Keratinocyte (primary cell): ENCODE measurements at regions not wholly inside any gene's neighbourhood (a gene's known extent, or its start where the extent isn't known, plus 50 kb on each side); places are given as distances from the start of the nearest gene placed in this dataset.

ENCODE experiments used
- DNase-seq: peaks from one replicate; pipeline ENCODE4 v3.0.0-alpha.2; 2011; ENCODE audit warnings: low read depth, missing footprints, low spot score
- FAIRE-seq: peaks from 2 replicates; lab custom pipeline; 2011; peaks lifted over from hg19 to GRCh38; lab: Jason Lieb, UNC
- H2AFZ ChIP-seq: 2 replicates; pipeline ENCODE4 v1.6.0; 2012; ENCODE audit warnings: low read length, control low read depth, inconsistent platforms; ENCODE audit not compliant: control insufficient read depth
- H3K27ac ChIP-seq: 2 replicates; pipeline ENCODE4 v1.5.1; 2011; ENCODE audit warnings: low read length; ENCODE audit not compliant: control insufficient read depth, insufficient read depth
- H3K27me3 ChIP-seq: 3 replicates; pipeline ENCODE4 v1.6.0; 2011; ENCODE audit warnings: low read length; ENCODE audit not compliant: control insufficient read depth, insufficient read depth; ENCODE audit errors: extremely low read depth
- H3K36me3 ChIP-seq, 2 experiments: 2 replicates in 1 of 2; 3 replicates in 1 of 2; pipeline ENCODE4 v1.5.1; 2011; ENCODE audit warnings: low read length in 2 of 2, mild to moderate bottlenecking in 1 of 2; ENCODE audit not compliant: control insufficient read depth in 2 of 2, insufficient read depth in 2 of 2; ENCODE audit errors: extremely low read depth in 1 of 2
- H3K4me1 ChIP-seq: 3 replicates; pipeline ENCODE4 v1.5.1; 2011; ENCODE audit warnings: low read length; ENCODE audit not compliant: control insufficient read depth, insufficient read depth; ENCODE audit errors: extremely low read depth
- H3K4me2 ChIP-seq: 3 replicates; pipeline ENCODE4 v1.6.0; 2011; ENCODE audit warnings: low read depth, low read length; ENCODE audit not compliant: control insufficient read depth, insufficient read depth; ENCODE audit errors: extremely low read depth
- H3K4me3 ChIP-seq, 3 experiments: fragments of 200-600 bp in 1 of 3; sonication (generic) in 1 of 3; 2 replicates in 2 of 3; 3 replicates in 1 of 3; pipeline ENCODE4 v1.5.1; 2011 to 2016; ENCODE audit warnings: low read length in 3 of 3, mild to moderate bottlenecking in 3 of 3, control low read depth in 2 of 3, inconsistent platforms in 1 of 3, low read depth in 1 of 3, mixed read lengths in 1 of 3, mixed run types in 1 of 3, moderate library complexity in 1 of 3; ENCODE audit not compliant: control insufficient read depth in 2 of 3, insufficient read depth in 2 of 3; ENCODE audit errors: extremely low read depth in 1 of 3
- H3K79me2 ChIP-seq: 2 replicates; pipeline ENCODE4 v1.6.0; 2012; ENCODE audit warnings: low read length; ENCODE audit not compliant: control insufficient read depth, insufficient read depth
- H3K9ac ChIP-seq: 3 replicates; pipeline ENCODE4 v1.6.0; 2011; ENCODE audit warnings: low read length; ENCODE audit not compliant: control insufficient read depth, insufficient read depth; ENCODE audit errors: extremely low read depth
- H3K9me1 ChIP-seq: 3 replicates; pipeline ENCODE4 v1.6.0; 2011; ENCODE audit warnings: low read length; ENCODE audit not compliant: control insufficient read depth, insufficient read depth; ENCODE audit errors: extremely low read depth
- H3K9me3 ChIP-seq: 2 replicates; pipeline ENCODE4 v1.5.1; 2012; ENCODE audit warnings: low read depth, low read length; ENCODE audit not compliant: control insufficient read depth
- H4K20me1 ChIP-seq: 3 replicates; pipeline ENCODE4 v1.6.0; 2011; ENCODE audit warnings: low read length; ENCODE audit not compliant: control insufficient read depth, insufficient read depth; ENCODE audit errors: extremely low read depth
- CTCF ChIP-seq, 3 experiments: IDR thresholded peaks in 1 of 3; conservative IDR thresholded peaks in 1 of 3; optimal IDR thresholded peaks in 1 of 3; 2 replicates in 2 of 3; 3 replicates in 1 of 3; pipeline versions ENCODE3 to v1.5.1; 2011; ENCODE audit warnings: low read length in 3 of 3, mild to moderate bottlenecking in 3 of 3, moderate library complexity in 2 of 3, control low read depth in 1 of 3, inconsistent platforms in 1 of 3; ENCODE audit not compliant: insufficient read depth in 2 of 3; ENCODE audit errors: extremely low read depth in 1 of 3
- EZH2 ChIP-seq: IDR thresholded peaks from one replicate; pipeline ENCODE4 v1.6.1; 2012; ENCODE audit warnings: inconsistent platforms, mild to moderate bottlenecking, low read length, moderate library complexity
- dilution Hi-C: fragments of 300-500 bp; cut with MboI; formaldehyde crosslinking; loops from one replicate; pipeline ENCODE4 v1.7.0; 2020; ENCODE audit warnings: low sequenced_read_pairs; ENCODE audit not compliant: extremely low pct_ligation_motif_present

GRCh38 chr1:148357037-148357436, 126.1 kb downstream of the PPIAL4G start:
- no peak overlapping the region for H3K27ac ChIP-seq
- no peak overlapping the region for H3K4me2 ChIP-seq
- dilution Hi-C loops, result no loop called here
- peaks cover 7% of the 10 kb centered on the region for H3K4me1 ChIP-seq
- H3K27me3 ChIP-seq, result peaks cover 27% of the 10 kb centered on the region
- TF ChIP-seq EZH2 (no peak), CTCF (optimal IDR thresholded peaks at IDR 0.05 in 1 of 3, IDR thresholded peaks at IDR 0.05 in 1 of 3, conservative IDR thresholded peaks at IDR 0.05 in 1 of 3; ENCODE audit: extremely low read depth in 1 of 3, insufficient read depth in 2 of 3, low read length in 3 of 3) (no peak)
- no peak overlapping the region for H2AFZ ChIP-seq
- no peaks in the 10 kb centered on the region for H3K9me3 ChIP-seq
- H3K4me3 ChIP-seq, result no peak overlapping the region
- H3K9ac ChIP-seq, result no peak overlapping the region
- no peaks in the 10 kb centered on the region for H3K9me1 ChIP-seq
- FAIRE-seq, result no peak
- no peaks in the 10 kb centered on the region for H3K36me3 ChIP-seq
- H4K20me1 ChIP-seq, result no peaks in the 10 kb centered on the region
- DNase-seq, result no peak
- no peaks in the 10 kb centered on the region for H3K79me2 ChIP-seq

- FAIRE-seq, result no peak
- no peak overlapping the region for H2AFZ ChIP-seq
Observed at GRCh38 chr1:148355976-148356375, 127.1 kb downstream of the PPIAL4G start.

More at GRCh38 chr1:148355976-148356375, 127.1 kb downstream of the PPIAL4G start:
- no peak for DNase-seq
- Histone ChIP-seq H3K4me3 (no peak overlapping the region), H3K79me2 (no peaks in the 10 kb centered on the region), H3K9ac (no peak overlapping the region), H4K20me1 (no peaks in the 10 kb centered on the region), H3K27ac (no peak overlapping the region), H3K27me3 (peaks cover 37% of the 10 kb centered on the region), H3K36me3 (no peaks in the 10 kb centered on the region), H3K4me2 (no peak overlapping the region), H3K9me1 (no peaks in the 10 kb centered on the region), H3K9me3 (no peaks in the 10 kb centered on the region), H3K4me1 (peaks cover under 1% of the 10 kb centered on the region)
- dilution Hi-C loops, result no loop called here
- no peak for TF ChIP-seq CTCF (optimal IDR thresholded peaks at IDR 0.05 in 1 of 3, IDR thresholded peaks at IDR 0.05 in 1 of 3, conservative IDR thresholded peaks at IDR 0.05 in 1 of 3; ENCODE audit: extremely low read depth in 1 of 3, insufficient read depth in 2 of 3, low read length in 3 of 3)
- TF ChIP-seq EZH2, result no peak
